HCT116 (cell line): ENCODE measurements at regions not wholly inside any gene's neighbourhood (a gene's known extent, or its start where the extent isn't known, plus 50 kb on each side); places are given as distances from the start of the nearest gene placed in this dataset.

ENCODE experiments used
- ATAC-seq: fragments of 200-7000 bp; cut with Tn5 transposase; 2 replicates; pipeline ENCODE4 v1.9.1; 2020; ENCODE audit warnings: mild to moderate bottlenecking, moderate library complexity
- BruUV-seq: library from RNA; stranded (reverse); fragments of 400-500 nt; replicated peaks from 2 replicates; lab custom pipeline; 2021; lab: Mats Ljungman, UMichigan
- CTCF ChIA-PET: fragments of 300-600 bp; sonication (Branson Sonifier 250); formaldehyde crosslinking; loops from one replicate; lab custom pipeline; 2021; ENCODE audit warnings: antibody characterized with exemption; lab: Charles Lee
- POLR2A ChIA-PET: fragments of 300-600, 350-600 bp; sonication (Branson Sonifier 250); formaldehyde crosslinking; loops from one replicate; lab custom pipeline; 2021; ENCODE audit warnings: antibody characterized with exemption; lab: Charles Lee
- RAD21 ChIA-PET, 2 experiments: fragments of 300-600 bp; sonication (Branson Sonifier 250); formaldehyde crosslinking; loops; one replicate each; lab custom pipeline; 2023; ENCODE audit warnings: low total read pairs in 2 of 2; ENCODE audit not compliant: uncharacterized antibody in 2 of 2, unreplicated experiment in 2 of 2, low non-redundant PET in 1 of 2; lab: Charles Lee
- DNase-seq: peaks from one replicate; pipeline ENCODE4 v3.0.0-alpha.2; 2010; ENCODE audit warnings: low read depth, low spot score
- H2AFZ ChIP-seq: fragments of 200-600 bp; shearing (Covaris generic), sonication (generic); 2 replicates; pipeline ENCODE4 v1.6.1; 2017; ENCODE audit warnings: low read depth, mixed run types, mixed read lengths, antibody characterized with exemption, low read length; ENCODE audit not compliant: poor library complexity, severe bottlenecking
- H3K27ac ChIP-seq: 2 replicates; pipeline ENCODE4 v1.5.1; 2012; ENCODE audit warnings: low read depth, low read length
- H3K27me3 ChIP-seq: fragments of 200-600 bp; sonication (generic); 2 replicates; pipeline ENCODE4 v1.6.1; 2016; ENCODE audit warnings: mixed run types, low read length, mixed read lengths; ENCODE audit not compliant: insufficient read depth
- H3K36me3 ChIP-seq, 2 experiments: fragments of 200-500 bp in 1 of 2; fragments of 200-600 bp in 1 of 2; sonication (Bioruptor generic) in 1 of 2; sonication (generic) in 1 of 2; 2 replicates each; pipeline versions ENCODE4 v1.5.1 to v1.6.1; 2014 to 2016; ENCODE audit warnings: low read length in 2 of 2, inconsistent platforms in 1 of 2, mixed read lengths in 1 of 2, mixed run types in 1 of 2; ENCODE audit not compliant: insufficient read depth in 2 of 2, control insufficient read depth in 1 of 2
- H3K4me1 ChIP-seq, 2 experiments: fragments of 200-600 bp in 1 of 2; sonication (generic) in 1 of 2; 2 replicates each; pipeline versions ENCODE4 v1.5.1 to v1.6.1; 2012 to 2017; ENCODE audit warnings: low read length in 2 of 2, inconsistent platforms in 1 of 2, mild to moderate bottlenecking in 1 of 2, mixed read lengths in 1 of 2, mixed run types in 1 of 2, moderate library complexity in 1 of 2; ENCODE audit not compliant: insufficient read depth in 2 of 2, control insufficient read depth in 1 of 2
- H3K4me2 ChIP-seq: fragments of 200-600 bp; sonication (generic); 2 replicates; pipeline ENCODE4 v1.6.1; 2017; ENCODE audit warnings: mixed run types, low read length, mixed read lengths
- H3K4me3 ChIP-seq, 2 experiments: fragments of 200-600 bp in 1 of 2; sonication (generic) in 1 of 2; replicated peaks in 1 of 2; 2 replicates each; pipeline ENCODE4 v1.5.1; 2011 to 2016; ENCODE audit warnings: low read length in 2 of 2, control low read depth in 1 of 2, low read depth in 1 of 2, mild to moderate bottlenecking in 1 of 2, mixed read lengths in 1 of 2, mixed run types in 1 of 2
- H3K79me2 ChIP-seq: fragments of 200-600 bp; sonication (generic); 2 replicates; pipeline ENCODE4 v1.6.1; 2017; ENCODE audit warnings: mild to moderate bottlenecking, mixed run types, low read length, moderate library complexity, mixed read lengths; ENCODE audit not compliant: insufficient read depth
- H3K9ac ChIP-seq: fragments of 200-600 bp; sonication (generic); 2 replicates; pipeline ENCODE4 v1.6.1; 2016; ENCODE audit warnings: low read length, mixed read lengths
- H3K9me2 ChIP-seq: fragments of 200-600 bp; sonication (generic), shearing (Covaris generic); 2 replicates; pipeline ENCODE4 v1.6.1; 2017; ENCODE audit warnings: mixed run types, mild to moderate bottlenecking, moderate library complexity; ENCODE audit not compliant: insufficient read depth
- H3K9me3 ChIP-seq, 2 experiments: fragments of 200-500 bp in 1 of 2; fragments of 200-600 bp in 1 of 2; sonication (Bioruptor generic) in 1 of 2; sonication (generic) in 1 of 2; 2 replicates each; pipeline ENCODE4 v1.6.1; 2014 to 2017; ENCODE audit warnings: low read length in 2 of 2, mixed read lengths in 2 of 2, inconsistent platforms in 1 of 2, low read depth in 1 of 2, mild to moderate bottlenecking in 1 of 2, mixed run types in 1 of 2, moderate library complexity in 1 of 2; ENCODE audit not compliant: control insufficient read depth in 1 of 2, insufficient read depth in 1 of 2
- H4K20me1 ChIP-seq: fragments of 200-600 bp; sonication (generic), shearing (Covaris generic); 2 replicates; pipeline ENCODE4 v1.6.1; 2017; ENCODE audit warnings: mixed run types, mild to moderate bottlenecking, moderate library complexity; ENCODE audit not compliant: insufficient read depth
- ATF3 ChIP-seq: IDR thresholded peaks from 2 replicates; pipeline ENCODE4 v1.6.1; 2012
- CBX3 ChIP-seq: IDR thresholded peaks from 2 replicates; pipeline ENCODE4 v1.6.1; 2012; ENCODE audit warnings: low read depth
- CEBPB ChIP-seq: IDR thresholded peaks from 2 replicates; pipeline ENCODE4 v1.6.1; 2012; ENCODE audit warnings: low read depth
- CTCF ChIP-seq, 3 experiments: fragments of 200-600 bp in 1 of 3; sonication (generic) in 1 of 3; IDR thresholded peaks in 2 of 3; conservative IDR thresholded peaks in 1 of 3; 2 replicates each; pipeline ENCODE4 v1.5.1; 2012 to 2017; ENCODE audit warnings: low read depth in 2 of 3, low read length in 2 of 3, antibody characterized with exemption in 1 of 3, borderline replicate concordance in 1 of 3, control low read depth in 1 of 3, mild to moderate bottlenecking in 1 of 3, mixed read lengths in 1 of 3, mixed run types in 1 of 3, moderate library complexity in 1 of 3; ENCODE audit not compliant: insufficient read depth in 1 of 3
- EGR1 ChIP-seq: IDR thresholded peaks from 2 replicates; pipeline ENCODE4 v1.6.1; 2012; ENCODE audit warnings: low read depth
- ELF1 ChIP-seq: IDR thresholded peaks from 2 replicates; pipeline ENCODE4 v1.6.1; 2012; ENCODE audit warnings: low read depth, borderline replicate concordance
- EZH2 ChIP-seq: fragments of 200-600 bp; sonication (generic); IDR thresholded peaks from 2 replicates; pipeline ENCODE4 v1.6.1; 2017; ENCODE audit warnings: antibody characterized with exemption, mixed run types
- FOSL1 ChIP-seq: IDR thresholded peaks from 2 replicates; pipeline ENCODE4 v1.6.1; 2012; ENCODE audit warnings: low read depth
- JUND ChIP-seq: IDR thresholded peaks from 2 replicates; pipeline ENCODE4 v1.6.1; 2012
- MAX ChIP-seq: IDR thresholded peaks from 2 replicates; pipeline ENCODE4 v1.6.1; 2012
- POLR2A ChIP-seq: IDR thresholded peaks from 2 replicates; pipeline ENCODE4 v1.7.0; 2011; ENCODE audit warnings: borderline replicate concordance; ENCODE audit not compliant: insufficient read depth, insufficient read length; ENCODE audit errors: extremely low read depth
- POLR2AphosphoS5 ChIP-seq: IDR thresholded peaks from 2 replicates; pipeline ENCODE4 v1.6.1; 2011; ENCODE audit warnings: mild to moderate bottlenecking, low read depth, low read length, moderate library complexity
- REST ChIP-seq: IDR thresholded peaks from 2 replicates; pipeline ENCODE4 v1.6.1; 2012; ENCODE audit warnings: low read depth
- TCF7L2 ChIP-seq: IDR thresholded peaks from 2 replicates; pipeline ENCODE4 v1.7.0; 2011; ENCODE audit warnings: borderline replicate concordance, inconsistent platforms; ENCODE audit not compliant: insufficient read depth, insufficient read length; ENCODE audit errors: extremely low read depth
- YY1 ChIP-seq: IDR thresholded peaks from 2 replicates; pipeline ENCODE4 v1.6.1; 2011; ENCODE audit warnings: low read length, low read depth, moderate library complexity, mild to moderate bottlenecking; ENCODE audit not compliant: insufficient replicate concordance; ENCODE audit errors: extremely low read depth
- ZBTB33 ChIP-seq: IDR thresholded peaks from 2 replicates; pipeline ENCODE4 v1.6.1; 2011; ENCODE audit warnings: mild to moderate bottlenecking, low read length, moderate library complexity; ENCODE audit not compliant: insufficient replicate concordance; ENCODE audit errors: extremely low read depth
- intact Hi-C: fragments of 100-400 bp; cut with micrococcal nuclease; formaldehyde crosslinking; loops from 2 replicates; pipeline ENCODE4 v1.10.0; 2022

- Histone ChIP-seq H3K79me2 (no peaks in the 10 kb centered on the region), H3K27ac (no peak overlapping the region), H3K27me3 (no peaks in the 10 kb centered on the region), H3K4me2 (no peak overlapping the region)
- no peak for ATAC-seq
- ChIA-PET RAD21 (no interaction called here), CTCF (no interaction called here)
- no peak for DNase-seq
- no peak for TF ChIP-seq ELF1
- TF ChIP-seq POLR2AphosphoS5: no peak
- TF ChIP-seq FOSL1: no peak
- TF ChIP-seq POLR2A: no peak
- TF ChIP-seq CEBPB: no peak
- TF ChIP-seq ATF3: no peak
- TF ChIP-seq MAX: no peak
- no peak for TF ChIP-seq EGR1
- TF ChIP-seq TCF7L2: no peak
- TF ChIP-seq CTCF (IDR thresholded peaks at IDR 0.05 in 2 of 3, conservative IDR thresholded peaks at IDR 0.05 in 1 of 3; ENCODE audit: borderline replicate concordance in 1 of 3, insufficient read depth in 1 of 3, low read depth in 2 of 3, low read length in 2 of 3): no peak
- no peak for TF ChIP-seq REST
- no peak for TF ChIP-seq EZH2
- TF ChIP-seq CBX3: no peak
- TF ChIP-seq ZBTB33: no peak
- TF ChIP-seq YY1: no peak
- no peak for TF ChIP-seq JUND
- TF ChIP-seq, all 23 proteins: peak for 0
- no peak overlapping the region for H3K4me3 ChIP-seq
- BruUV-seq: no TSS peak
- POLR2A ChIA-PET: no interaction called here
- no peaks in the 10 kb centered on the region for H3K9me3 ChIP-seq
- intact Hi-C loops: no loop called here
- no peaks in the 10 kb centered on the region for H3K36me3 ChIP-seq
- H3K4me1 ChIP-seq: no peaks in the 10 kb centered on the region
- no peak overlapping the region for H2AFZ ChIP-seq
- H3K9ac ChIP-seq: no peak overlapping the region
- no peaks in the 10 kb centered on the region for H3K9me2 ChIP-seq
- no peaks in the 10 kb centered on the region for H4K20me1 ChIP-seq
Observed at GRCh38 chrX:10859353-10859752, 239.0 kb upstream of the MID1 start.
